HG03469 (cell line): ENCODE measurements at regions not wholly inside any gene's neighbourhood (a gene's known extent, or its start where the extent isn't known, plus 50 kb on each side); places are given as distances from the start of the nearest gene placed in this dataset.

ENCODE experiments used
- ATAC-seq: cut with Tn5 transposase; IDR thresholded peaks from one replicate; pipeline ENCODE4 v1.9.1; 2021; ENCODE audit warnings: mild to moderate bottlenecking, moderate library complexity, moderate number of reproducible peaks; ENCODE audit not compliant: unreplicated experiment

DNA sequence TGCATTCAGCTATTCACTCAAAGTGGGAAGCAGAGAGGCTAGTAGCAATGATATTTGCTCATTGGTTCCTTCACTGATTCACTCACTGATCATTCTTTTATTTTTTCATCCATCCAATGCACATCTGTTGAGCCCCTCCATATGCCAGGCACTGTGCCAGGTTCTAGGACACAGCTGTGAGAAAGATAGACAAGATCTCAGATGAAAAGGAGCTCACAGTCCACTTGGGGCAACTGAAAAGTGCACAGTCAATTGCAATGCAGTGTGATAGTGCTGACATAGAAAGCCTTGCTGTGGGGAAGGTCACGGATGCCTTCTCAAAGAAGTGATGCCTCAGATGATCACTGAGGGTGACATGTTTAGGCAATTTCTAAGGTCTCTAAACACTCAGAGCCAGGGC is 262.3 kb downstream of the PTEN start:
- ATAC-seq: no peak

DNA sequence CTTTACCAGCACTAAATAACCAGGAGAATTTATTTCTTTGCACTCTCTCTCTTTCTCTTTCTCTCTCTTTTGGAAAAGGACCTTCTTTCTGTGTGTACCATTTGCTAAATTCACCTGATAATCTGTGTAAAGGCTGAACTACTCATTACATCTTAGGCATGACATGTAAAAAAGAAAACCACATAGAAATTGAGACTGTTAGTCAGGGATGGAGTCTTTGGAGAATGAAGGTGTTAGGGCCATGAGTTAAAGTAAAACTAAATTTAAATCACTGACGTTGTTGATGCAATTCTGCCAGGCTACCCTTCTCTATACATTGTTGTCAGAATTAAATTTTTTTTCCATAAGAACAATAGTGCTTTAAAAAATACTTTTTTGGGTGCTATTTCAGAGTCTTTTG is 263.3 kb downstream of the PTEN start:
- ATAC-seq: no peak

DNA sequence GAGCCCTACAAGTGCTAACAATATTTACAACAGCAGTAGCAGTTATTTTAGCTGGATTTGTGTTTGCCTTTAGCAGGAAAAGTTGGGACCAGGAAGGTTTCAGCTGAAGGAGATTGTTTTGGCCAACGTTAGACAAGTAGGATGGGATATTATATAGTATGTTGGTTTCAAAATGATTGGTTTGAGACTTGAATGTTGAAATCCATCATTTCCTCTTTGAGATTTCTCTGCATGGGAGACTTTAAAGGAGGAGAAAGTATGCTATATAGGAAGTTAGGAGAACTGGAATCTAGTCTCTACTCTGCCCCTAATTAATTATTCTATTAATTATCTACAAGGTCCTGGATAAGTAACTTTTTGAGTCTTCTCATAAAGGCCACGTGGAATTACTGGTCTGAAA is 263.8 kb downstream of the PTEN start:
- ATAC-seq: no peak

DNA sequence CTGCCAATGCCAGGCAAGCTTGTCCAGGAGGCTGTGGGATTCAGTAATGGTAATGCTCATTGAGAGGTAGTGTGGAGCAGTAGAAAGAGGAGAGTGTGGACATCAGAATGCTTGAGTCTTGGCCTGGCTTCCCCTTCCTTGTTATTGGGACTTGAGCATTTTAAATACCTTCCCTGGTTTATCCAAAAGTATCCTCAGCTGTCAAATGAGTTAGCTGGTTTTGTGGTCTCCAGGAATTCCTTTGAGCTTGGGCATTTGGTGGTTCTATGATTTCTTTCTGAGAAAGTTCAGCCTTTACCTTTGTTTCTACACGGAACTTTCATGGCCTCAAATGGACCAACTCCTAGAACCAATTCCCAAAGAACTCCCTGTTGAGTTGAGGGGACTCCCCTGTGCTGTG is 264.3 kb downstream of the PTEN start:
- no peak for ATAC-seq

DNA sequence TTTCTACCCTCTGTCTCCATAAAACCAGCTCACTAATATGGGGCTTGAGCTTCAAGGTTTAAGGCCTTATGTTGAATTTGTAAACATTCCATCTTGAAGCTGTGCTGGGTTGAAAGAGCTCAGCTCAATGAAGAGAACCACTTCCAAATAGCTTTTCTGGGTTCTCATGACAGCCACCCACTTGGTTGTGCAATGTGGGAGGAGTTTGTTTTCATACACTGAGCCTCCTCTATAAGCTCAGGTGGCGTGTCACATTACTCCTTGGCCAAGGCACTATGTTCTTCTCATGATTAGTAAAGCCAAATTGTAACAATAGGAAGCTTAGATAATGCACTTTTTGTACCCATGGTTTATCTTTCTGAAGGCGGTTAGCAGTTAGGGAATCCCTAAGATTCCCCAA is 265.6 kb downstream of the PTEN start:
- no peak for ATAC-seq

DNA sequence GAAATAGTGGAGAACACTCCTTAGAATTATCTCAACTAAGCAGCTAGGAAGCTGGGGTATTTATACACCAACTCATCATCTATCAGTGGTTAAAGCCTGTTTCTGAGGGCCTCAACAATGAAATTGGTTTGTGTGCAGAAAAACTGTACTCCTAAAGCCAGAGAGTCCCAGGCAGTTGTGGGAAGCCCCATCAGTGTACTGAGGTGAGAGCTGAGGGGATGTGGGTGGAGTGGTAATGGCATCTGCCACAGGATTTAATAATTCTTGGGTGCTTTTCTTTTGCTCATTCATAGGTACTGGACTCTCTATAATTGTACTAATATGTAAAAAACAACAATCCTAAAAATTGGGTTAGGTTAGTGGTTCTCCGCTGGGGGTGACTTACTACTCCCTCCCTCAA is 267.5 kb downstream of the PTEN start:
- ATAC-seq: no peak

DNA sequence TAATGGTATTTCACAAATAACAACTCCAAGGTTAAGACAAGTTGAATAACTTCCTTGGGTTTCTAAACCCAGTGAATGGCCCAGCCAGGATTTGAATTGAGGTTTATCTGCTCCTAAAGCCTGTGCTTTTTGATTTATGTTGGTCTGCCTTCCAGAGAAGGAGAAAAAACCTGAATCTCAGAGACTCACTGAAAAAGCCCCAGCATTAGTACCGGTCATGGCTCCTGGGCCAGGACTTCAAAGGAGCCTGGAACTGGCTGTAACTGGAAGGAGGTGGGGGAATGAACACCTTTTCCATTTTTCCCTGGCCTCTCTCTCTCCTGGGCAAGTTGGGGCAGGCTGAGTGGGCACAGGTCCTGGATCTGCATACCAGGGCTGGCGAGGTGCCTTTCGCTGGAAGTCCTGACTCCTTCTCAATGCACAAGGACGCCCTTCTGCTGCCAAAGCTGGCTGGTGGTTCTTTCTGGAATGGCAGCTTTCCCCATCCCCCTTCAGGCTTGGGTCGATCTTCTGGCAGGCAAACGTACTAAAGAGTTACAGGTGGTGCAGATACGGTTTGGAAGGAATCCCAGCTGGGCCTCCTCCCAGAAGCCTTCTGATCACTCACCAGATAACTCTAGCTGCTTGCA is 268.2 kb downstream of the PTEN start:
- no peak for ATAC-seq

DNA sequence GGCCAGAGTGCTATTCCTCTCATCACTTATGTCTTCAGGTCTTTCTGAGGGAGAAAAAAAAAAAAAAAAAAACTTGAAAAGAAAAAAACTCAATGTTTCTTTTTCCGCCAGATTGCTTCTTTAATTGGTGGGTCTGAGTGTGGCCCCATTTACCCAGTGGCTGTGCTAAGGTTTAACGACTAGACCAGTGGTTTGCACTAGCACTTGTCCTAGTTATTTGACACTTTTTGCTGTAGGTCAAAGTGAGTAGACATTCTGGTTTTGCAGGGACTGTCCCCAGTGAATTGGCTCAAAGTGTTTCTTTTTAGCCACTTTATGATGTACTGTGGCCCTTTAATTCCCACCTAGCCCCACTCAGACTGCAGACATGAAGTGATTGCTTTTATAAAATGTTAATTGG is 273.3 kb downstream of the PTEN start:
- ATAC-seq: no peak

DNA sequence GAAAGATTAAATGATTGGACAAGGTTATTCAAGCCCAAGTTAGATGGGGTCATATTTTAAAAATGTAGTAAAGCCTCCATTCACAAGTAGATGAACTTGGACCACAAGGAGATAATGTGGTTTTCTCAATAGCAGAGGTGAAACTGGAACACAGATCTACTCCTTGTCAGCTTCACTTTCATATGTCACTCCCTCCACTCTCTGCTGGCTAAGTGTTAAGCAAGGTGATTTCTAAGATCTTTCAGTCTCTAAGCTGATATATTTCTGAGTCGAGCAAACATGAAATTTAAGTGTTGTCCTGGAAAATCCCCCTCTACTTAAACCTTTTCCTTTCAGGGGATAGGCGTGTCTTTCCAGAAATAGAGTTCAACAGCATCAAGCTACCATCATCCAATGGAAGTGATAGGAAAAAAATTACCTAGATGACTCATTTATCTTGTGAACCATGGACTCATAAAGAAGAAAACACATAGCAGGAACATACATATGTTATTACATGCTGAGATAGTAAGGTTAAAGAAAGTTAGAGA is 275.0 kb downstream of the PTEN start:
- peak; percentile 78 for ATAC-seq

DNA sequence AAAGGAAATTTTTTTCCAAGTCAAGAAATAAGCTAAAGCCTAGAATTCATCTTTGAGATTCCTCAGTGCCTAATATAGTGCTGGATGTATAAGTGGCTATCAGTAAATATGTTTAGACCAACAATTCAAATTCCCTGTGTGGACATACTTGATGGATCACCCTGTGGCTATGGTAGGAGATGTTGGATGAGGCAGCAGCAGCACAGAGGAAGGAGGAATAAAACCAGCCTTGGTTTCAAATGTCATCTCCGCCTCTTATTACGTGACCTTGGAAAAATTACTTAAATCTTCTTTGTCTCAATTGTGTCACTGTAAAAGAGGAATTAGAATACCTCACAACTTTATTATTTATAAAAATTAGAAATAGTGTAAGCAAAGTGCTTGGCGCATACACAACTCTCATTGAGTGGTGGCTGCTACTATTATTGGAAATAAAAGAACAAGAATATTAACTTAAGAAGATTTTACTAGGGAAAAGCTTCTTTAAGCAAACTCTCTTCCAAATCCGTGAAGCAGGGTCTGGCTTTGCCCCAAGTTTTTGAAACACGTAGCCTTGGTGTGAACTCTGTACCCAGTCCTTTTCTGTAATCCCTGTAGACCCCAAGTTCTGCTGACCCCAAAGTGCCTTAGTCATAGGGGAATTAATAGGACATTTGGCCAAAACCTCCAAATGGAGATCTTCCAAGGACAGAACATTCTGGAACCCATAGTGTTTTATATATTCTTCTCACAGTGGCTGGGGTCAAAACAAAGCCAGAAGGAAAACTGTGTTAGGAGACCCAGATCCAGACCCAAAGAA is 283.8 kb downstream of the PTEN start:
- no peak for ATAC-seq

DNA sequence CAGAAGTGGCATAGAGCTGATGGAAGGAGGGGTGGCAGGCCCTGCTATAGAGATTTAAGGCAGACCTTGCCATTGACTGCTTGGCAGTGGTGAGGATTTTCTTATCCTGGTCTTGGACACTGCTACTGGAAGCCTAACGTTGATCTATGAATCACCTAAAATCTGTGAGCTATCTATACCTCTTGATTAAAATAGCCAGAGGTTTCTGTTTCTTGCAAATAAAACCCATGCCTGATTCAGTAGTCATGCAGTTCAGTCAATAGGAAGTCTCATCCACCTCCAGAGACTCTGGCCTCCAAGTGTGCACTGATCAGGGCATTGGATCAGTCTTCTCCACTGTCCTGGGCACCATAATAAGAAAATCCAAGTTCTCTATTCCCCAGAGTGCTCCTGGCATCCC is 286.5 kb downstream of the PTEN start:
- no peak for ATAC-seq

DNA sequence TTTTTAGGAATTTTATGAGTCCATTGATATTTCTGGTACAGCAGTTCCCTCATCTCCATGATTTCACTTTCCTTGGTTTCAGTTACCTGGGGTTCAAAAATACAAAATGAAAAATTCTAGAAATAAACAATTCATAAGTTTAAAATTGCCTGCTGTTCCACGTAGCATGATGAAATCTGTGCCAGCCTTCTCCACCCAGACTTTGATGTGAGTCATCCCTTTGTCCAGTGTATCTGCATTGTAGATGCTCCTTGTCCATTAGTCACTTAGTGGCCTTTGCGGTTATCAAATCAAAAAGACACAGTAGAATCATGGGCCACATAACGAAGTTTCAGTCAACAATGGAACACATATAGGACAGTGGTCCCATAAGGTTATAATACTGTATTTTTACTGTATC is 286.9 kb downstream of the PTEN start:
- ATAC-seq: no peak

DNA sequence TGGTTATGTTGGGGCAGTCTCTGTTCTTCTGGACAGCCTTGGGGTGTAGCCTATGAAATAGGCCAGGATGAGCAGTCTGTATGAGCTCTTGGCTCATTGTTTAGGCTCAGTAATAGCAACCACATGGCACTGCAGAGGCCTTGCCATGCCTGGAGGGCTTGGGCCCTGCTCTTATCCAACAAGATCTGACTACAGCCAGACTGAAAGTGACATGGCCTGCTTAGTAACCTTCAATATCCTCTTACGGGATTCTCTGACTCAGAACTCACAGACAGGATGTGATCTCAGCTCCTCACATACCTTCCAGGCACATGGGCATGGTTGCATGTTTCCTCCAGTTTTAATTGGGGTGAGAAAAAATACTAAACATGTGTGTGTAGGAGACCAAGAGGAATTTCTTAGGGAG is 289.3 kb downstream of the PTEN start:
- ATAC-seq: peak; percentile 38

DNA sequence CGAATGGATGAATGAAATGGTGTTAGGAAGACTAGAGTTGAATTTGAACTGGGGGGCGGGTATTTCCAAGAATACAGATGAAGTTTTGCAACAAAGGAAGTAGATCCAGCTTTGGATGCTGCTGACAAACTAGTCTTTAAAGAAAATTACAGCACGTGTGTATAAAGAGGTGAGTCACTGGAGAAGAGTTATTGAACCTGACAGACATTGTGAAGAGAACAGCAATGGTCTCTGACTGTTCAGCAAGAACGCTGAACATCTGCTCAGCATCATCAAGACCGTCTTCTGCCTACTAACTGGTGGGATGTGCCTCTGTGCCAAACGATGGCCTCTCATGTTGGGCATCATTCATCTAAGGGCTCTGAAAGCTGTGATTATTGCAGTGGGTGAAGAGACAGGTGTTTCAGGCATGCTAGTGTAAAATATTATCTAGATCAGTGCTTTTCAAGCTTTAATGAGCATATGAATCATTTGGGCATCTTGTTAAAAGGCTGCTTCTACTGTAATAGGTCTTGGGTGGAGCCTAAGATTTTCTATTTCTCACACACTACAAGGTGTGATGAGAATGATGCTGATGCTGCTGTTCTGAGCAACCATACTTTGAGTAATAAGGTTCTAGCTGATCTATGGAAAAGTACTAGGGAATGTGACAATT is 291.3 kb downstream of the PTEN start:
- no peak for ATAC-seq

DNA sequence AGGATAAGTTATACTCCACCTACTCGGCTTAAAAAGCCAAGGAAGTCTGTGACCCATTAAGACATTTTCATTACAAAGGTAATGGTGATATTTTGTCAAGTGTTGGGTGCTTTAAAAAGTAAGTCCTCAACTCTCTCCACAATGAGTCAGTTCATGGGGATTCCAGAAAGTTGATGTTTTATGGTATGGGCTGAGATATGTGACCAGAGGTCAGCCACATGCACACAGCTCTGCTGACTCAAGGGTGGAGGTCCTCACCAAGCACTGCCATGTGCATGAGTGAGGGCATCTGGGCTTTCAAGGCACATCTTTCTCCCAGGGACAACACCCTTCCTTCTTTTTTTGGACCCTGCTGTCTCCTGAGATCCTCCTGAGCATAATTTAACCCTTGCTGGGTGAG is 292.9 kb downstream of the PTEN start:
- ATAC-seq: no peak

DNA sequence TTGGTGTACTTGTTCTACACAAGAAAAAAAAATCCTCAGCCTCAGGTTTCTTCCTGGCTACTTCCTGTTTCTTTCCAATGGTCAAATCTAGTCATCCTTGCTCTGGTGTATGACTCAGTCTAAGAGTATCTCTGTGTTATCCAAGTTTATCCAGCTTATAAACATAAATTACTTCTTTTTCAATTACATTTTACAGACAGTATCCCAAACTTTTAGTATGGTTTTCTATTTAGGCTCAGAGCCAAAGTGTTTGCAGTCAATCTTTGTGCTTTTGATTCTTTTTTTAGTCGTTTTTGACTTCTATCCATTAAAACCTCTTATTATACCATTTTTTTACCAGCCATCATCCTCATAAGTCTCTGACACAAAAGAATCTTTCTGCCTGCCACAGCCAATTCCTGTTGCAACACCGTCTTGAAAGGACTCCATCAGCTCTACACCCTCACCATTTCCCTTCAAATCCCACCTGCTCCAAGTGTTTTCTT is 294.6 kb downstream of the PTEN start:
- no peak for ATAC-seq

DNA sequence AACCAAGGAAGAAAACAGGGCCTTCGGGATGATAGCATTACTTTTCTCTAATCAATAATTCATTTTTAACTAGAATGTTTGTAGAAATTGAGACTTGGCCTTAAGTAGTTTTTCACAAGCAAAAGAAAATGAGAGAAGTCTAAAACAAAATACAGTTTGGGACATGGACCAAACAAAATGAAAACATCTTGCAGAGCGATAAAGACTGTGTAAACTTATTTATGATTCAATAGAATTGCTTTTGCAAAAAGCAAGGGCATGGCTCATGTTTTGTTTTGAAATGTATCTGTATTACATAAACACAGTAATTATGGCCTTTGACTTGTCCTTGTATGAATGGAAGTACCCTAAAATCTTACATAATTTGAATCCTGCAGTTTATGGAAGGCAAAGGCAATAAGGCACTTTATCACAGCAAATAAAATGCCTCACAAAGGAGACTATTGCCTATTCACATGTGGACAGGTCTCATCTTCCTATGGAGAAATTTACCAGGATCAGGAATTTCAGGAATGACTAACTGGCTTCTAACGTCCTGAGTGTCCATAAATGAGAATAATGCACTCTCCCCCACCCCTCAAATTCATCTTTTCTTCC is 295.2 kb downstream of the PTEN start:
- ATAC-seq: no peak

DNA sequence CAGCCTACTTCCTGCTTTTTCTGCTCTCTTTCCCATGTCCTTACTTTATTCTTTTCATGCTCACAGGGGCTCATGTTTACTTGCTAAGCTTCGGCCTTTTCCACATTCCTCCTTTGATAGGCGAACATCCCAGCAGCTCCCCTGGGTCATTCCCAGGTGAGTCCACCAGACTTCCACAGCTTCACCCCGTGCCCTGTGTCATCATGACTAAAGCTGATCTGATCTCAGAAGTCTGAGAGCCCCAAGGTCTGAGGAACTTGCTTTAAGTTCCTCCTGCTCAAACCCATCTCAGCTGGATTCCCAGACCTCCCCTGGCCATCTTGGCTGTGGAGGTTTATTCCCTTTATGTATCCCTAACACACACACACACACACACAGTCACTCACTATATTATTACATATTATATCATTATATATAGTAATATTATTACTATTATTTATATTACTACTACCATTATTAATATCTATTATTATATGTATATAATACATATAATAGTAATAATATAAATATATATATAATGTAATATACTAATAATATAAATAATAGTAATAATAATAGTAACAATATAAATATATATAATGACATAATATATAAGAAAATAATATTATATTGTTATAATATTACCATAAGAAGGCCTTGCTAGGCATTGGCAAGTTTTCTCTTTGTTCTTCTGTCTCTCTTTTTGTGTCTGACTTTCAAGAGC is 295.9 kb downstream of the PTEN start:
- ATAC-seq: no peak

DNA sequence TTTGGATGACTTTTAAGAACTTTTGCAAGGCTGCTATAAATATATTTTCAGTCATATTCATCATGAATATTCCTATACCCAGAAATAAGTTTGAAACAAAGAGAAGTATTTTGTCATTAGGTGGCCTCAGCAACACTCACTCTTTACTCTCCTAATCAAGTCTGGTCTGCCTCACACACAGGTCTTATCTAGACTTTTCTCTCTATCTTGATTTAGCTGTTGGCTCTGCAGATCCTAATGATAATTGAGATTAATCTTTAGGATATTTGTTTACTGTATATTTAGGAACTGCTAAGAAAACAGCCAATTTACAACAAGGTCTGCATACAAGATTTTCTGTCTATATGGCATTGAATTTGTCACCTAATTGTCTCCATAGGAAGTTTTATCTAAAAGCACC is 297.6 kb downstream of the PTEN start:
- no peak for ATAC-seq

DNA sequence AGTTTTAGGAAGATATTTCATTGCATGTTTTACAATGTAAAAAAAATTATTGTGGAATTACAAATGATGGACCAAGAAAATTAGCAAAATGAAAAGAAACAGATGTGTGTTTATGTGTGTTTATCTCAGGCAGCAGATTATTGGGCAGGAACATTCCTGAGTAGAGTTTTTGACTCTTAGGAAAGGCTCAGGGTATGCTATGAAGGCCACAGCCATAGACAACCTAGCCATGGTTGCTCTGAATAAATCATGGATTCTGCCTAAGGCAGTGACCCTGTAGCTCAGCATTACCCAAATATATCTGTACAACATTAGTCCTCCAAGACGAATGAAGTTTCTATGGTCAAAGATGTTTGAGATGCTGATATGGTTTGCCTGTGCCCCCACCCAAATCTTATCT is 298.3 kb downstream of the PTEN start:
- no peak for ATAC-seq

DNA sequence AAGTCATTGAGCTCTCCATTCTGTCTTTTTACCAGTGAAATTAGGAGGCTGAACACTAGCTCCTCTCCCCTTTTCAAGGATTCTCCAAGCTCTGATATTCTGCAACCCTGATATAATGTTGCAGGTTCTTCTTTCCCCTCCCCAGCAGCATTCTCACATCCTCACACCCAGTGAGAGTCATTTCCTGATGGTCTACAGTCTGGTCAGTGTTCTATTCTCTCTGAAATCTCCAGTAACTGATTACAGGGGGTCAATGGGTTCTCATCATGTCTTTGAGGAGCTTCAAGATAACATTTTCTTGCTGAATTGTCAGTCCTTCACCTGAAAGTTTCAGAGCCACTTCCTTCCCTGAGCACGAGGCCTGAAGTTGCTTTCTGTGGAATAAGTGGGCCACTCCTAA is 299.4 kb downstream of the PTEN start:
- no peak for ATAC-seq
